A549 (cell line): ENCODE measurements at regions not wholly inside any gene's neighbourhood (a gene's known extent, or its start where the extent isn't known, plus 50 kb on each side); places are given as distances from the start of the nearest gene placed in this dataset.

ENCODE experiments used
- ATAC-seq, 2 experiments: fragments of 200-7000 bp in 1 of 2; fragments of >200 bp in 1 of 2; cut with Nextera tagmentation in 1 of 2; cut with Tn5 transposase in 1 of 2; 3 replicates each; pipeline versions ENCODE4 v1.8.0 to v1.9.1; 2018 to 2020; ENCODE audit warnings: mild to moderate bottlenecking in 1 of 2, moderate library complexity in 1 of 2
- CTCF ChIA-PET: fragments of 300-600 bp; sonication (Branson Sonifier 250); formaldehyde crosslinking; extraction: SDS; loops from one replicate; lab custom pipeline; 2021; ENCODE audit warnings: antibody characterized with exemption, inconsistent platforms; lab: Yijun Ruan, JAX
- POLR2A ChIA-PET: fragments of 350-600 bp; formaldehyde crosslinking; extraction: SDS; loops from one replicate; lab custom pipeline; 2021; ENCODE audit warnings: antibody characterized with exemption, inconsistent platforms; lab: Yijun Ruan, JAX
- DNase-seq, 2 experiments: peaks; one replicate each; pipeline versions ENCODE4 v3.0.0 to v3.0.0-alpha.2; 2011 to 2016; ENCODE audit warnings: low read depth in 1 of 2, low spot score in 1 of 2
- FAIRE-seq: peaks from 2 replicates; lab custom pipeline; 2011; peaks lifted over from hg19 to GRCh38; lab: Jason Lieb, UNC
- H3K27ac ChIP-seq, 2 experiments: fragments of >200 bp; sonication (Bioruptor Twin); formaldehyde crosslinking; 3 replicates each; pipeline ENCODE4 v1.5.1; 2016 to 2017
- H3K4me1 ChIP-seq: fragments of >200 bp; sonication (Bioruptor Twin); formaldehyde crosslinking; 3 replicates; pipeline ENCODE4 v1.6.1; 2016
- H3K4me2 ChIP-seq: fragments of >200 bp; sonication (Bioruptor Twin); formaldehyde crosslinking; 3 replicates; pipeline ENCODE4 v1.6.1; 2016
- H3K4me3 ChIP-seq: fragments of >200 bp; sonication (Bioruptor Twin); formaldehyde crosslinking; 3 replicates; pipeline ENCODE4 v1.5.1; 2016
- H3K9me3 ChIP-seq: fragments of >200 bp; sonication (Bioruptor Twin); formaldehyde crosslinking; 3 replicates; pipeline ENCODE4 v1.6.1; 2016
- BCL3 ChIP-seq: fragments of >200 bp; sonication (Bioruptor Twin); formaldehyde crosslinking; IDR thresholded peaks from 3 replicates; pipeline ENCODE4 v1.6.1; 2016
- CBX8 ChIP-seq: fragments of 200-600 bp; sonication (generic); IDR thresholded peaks from 2 replicates; pipeline ENCODE4 v1.6.1; 2016
- CEBPB ChIP-seq, 2 experiments: fragments of >200 bp in 1 of 2; sonication (Bioruptor Twin) in 1 of 2; formaldehyde crosslinking in 1 of 2; IDR thresholded peaks; 2 replicates each; pipeline ENCODE4 v1.6.1; 2012 to 2016
- CHD2 ChIP-seq: fragments of 150-350 bp; IDR thresholded peaks from 2 replicates; pipeline ENCODE4 v1.6.1; 2014; ENCODE audit warnings: low read length; ENCODE audit not compliant: partially characterized antibody
- CHD4 ChIP-seq: fragments of 200-600 bp; sonication (generic); IDR thresholded peaks from 2 replicates; pipeline ENCODE4 v1.6.1; 2016; ENCODE audit warnings: antibody characterized with exemption, mild to moderate bottlenecking, borderline replicate concordance
- CTCF ChIP-seq: fragments of >200 bp; sonication (Bioruptor Twin); formaldehyde crosslinking; IDR thresholded peaks from 3 replicates; pipeline ENCODE4 v1.5.1; 2016
- ELK1 ChIP-seq: fragments of 150-350 bp; IDR thresholded peaks from 2 replicates; pipeline ENCODE4 v1.6.1; 2014; ENCODE audit warnings: low read depth, mild to moderate bottlenecking, low read length
- HOXB13 ChIP-seq: fragments of 250-450 bp; sonication (Bioruptor Pico); IDR thresholded peaks from 2 replicates; pipeline ENCODE4 v1.5.0; 2020; ENCODE audit warnings: low read depth, mild to moderate bottlenecking, moderate library complexity
- JUN ChIP-seq, 2 experiments: fragments of >200 bp; sonication (Bioruptor Twin); formaldehyde crosslinking; IDR thresholded peaks; 2 replicates in 1 of 2; 3 replicates in 1 of 2; pipeline ENCODE4 v1.6.1; 2016 to 2017
- JUNB ChIP-seq: fragments of >200 bp; sonication (Bioruptor Twin); formaldehyde crosslinking; IDR thresholded peaks from 2 replicates; pipeline ENCODE4 v1.6.1; 2016
- KDM5A ChIP-seq: fragments of 200-600 bp; sonication (generic); IDR thresholded peaks from 2 replicates; pipeline ENCODE4 v1.6.1; 2016; ENCODE audit warnings: antibody characterized with exemption, mild to moderate bottlenecking
- MAZ ChIP-seq: fragments of 150-350 bp; IDR thresholded peaks from 2 replicates; pipeline ENCODE4 v1.6.1; 2014; ENCODE audit warnings: antibody characterized with exemption, low read depth, low read length, borderline replicate concordance
- MYC ChIP-seq: IDR thresholded peaks from 2 replicates; pipeline ENCODE4 v1.6.1; 2012; ENCODE audit warnings: mild to moderate bottlenecking, inconsistent platforms, low read length, improper control_type of control experiment, borderline replicate concordance
- NPAS2 ChIP-seq: fragments of 250-450 bp; sonication (Bioruptor Pico); IDR thresholded peaks from 2 replicates; pipeline ENCODE4 v1.8.0; 2022; ENCODE audit warnings: mild to moderate bottlenecking, moderate library complexity, borderline replicate concordance
- PBX3 ChIP-seq: IDR thresholded peaks from 2 replicates; pipeline ENCODE4 v1.6.1; 2012
- POLR2A ChIP-seq: IDR thresholded peaks from 2 replicates; pipeline ENCODE4 v1.6.1; 2012; ENCODE audit warnings: mild to moderate bottlenecking, low read length
- RARB ChIP-seq: fragments of 250-450 bp; sonication (Bioruptor Pico); IDR thresholded peaks from 2 replicates; pipeline ENCODE4 v1.8.0; 2021; ENCODE audit warnings: mild to moderate bottlenecking, moderate library complexity
- REST ChIP-seq: fragments of 200-600 bp; sonication (generic); IDR thresholded peaks from 2 replicates; pipeline ENCODE4 v1.6.1; 2016; ENCODE audit warnings: antibody characterized with exemption, mild to moderate bottlenecking, moderate library complexity
- RFX5 ChIP-seq: fragments of 450-650 bp; IDR thresholded peaks from 2 replicates; pipeline ENCODE4 v1.7.1; 2014; ENCODE audit warnings: antibody characterized with exemption, mild to moderate bottlenecking, moderate library complexity
- RNF2 ChIP-seq: fragments of 200-600 bp; sonication (generic); IDR thresholded peaks from 2 replicates; pipeline ENCODE4 v1.6.1; 2016; ENCODE audit warnings: low read depth, mild to moderate bottlenecking, antibody characterized with exemption, moderate library complexity, borderline replicate concordance
- SMC3 ChIP-seq: fragments of >200 bp; sonication (Bioruptor Twin); formaldehyde crosslinking; IDR thresholded peaks from 3 replicates; pipeline ENCODE4 v1.6.1; 2018; ENCODE audit warnings: inconsistent platforms
- TFCP2L1 ChIP-seq: fragments of 250-450 bp; sonication (Bioruptor Pico); IDR thresholded peaks from 2 replicates; pipeline ENCODE4 v1.5.0; 2021; ENCODE audit warnings: mild to moderate bottlenecking
- USF2 ChIP-seq: fragments of 450-650 bp; IDR thresholded peaks from 2 replicates; pipeline ENCODE4 v1.6.1; 2014; ENCODE audit warnings: antibody characterized with exemption
- ZC3H11A ChIP-seq: fragments of 450-650 bp; IDR thresholded peaks from 2 replicates; pipeline ENCODE4 v1.6.1; 2014; ENCODE audit warnings: antibody characterized with exemption, mild to moderate bottlenecking
- ZFP36 ChIP-seq: fragments of 450-650 bp; IDR thresholded peaks from 2 replicates; pipeline ENCODE4 v1.6.1; 2014; ENCODE audit warnings: borderline replicate concordance; ENCODE audit not compliant: partially characterized antibody
- ZNF302 ChIP-seq: fragments of 250-450 bp; sonication (Bioruptor Pico); IDR thresholded peaks from 2 replicates; pipeline ENCODE4 v1.9.0; 2021; ENCODE audit warnings: inconsistent platforms, mild to moderate bottlenecking, moderate library complexity
- WGBS: methylation state at CpG from one replicate; pipeline ENCODE4 v1.1.6; 2017; ENCODE audit errors: missing lambda C conversion rate; 5-methylcytosine and 5-hydroxymethylcytosine counted together

- TF ChIP-seq MAZ (no peak), TFCP2L1 (CRISPR knock-in tag) (no peak), ELK1 (no peak)
Measured at GRCh38 chr22:49046000-49046545, 781.6 kb downstream of the BRD1 start (continued).

GRCh38 chr22:49045276-49045675 is 782.4 kb downstream of the BRD1 start:
- CTCF ChIA-PET, result interaction anchor here (1.0 to 6.6 kb wide), 4 partner anchors 35 to 265 kb away, joined by 3 to 98 read pairs (median 6); no protein-coding TSS in a partner anchor
- POLR2A ChIA-PET, result no interaction called here
- no peak overlapping the region for H3K4me3 ChIP-seq
- FAIRE-seq, result no peak
- no peak overlapping the region for H3K4me2 ChIP-seq
- ATAC-seq, result no peak
- no peak overlapping the region for H3K27ac ChIP-seq
- H3K4me1 ChIP-seq, result no peaks in the 10 kb centered on the region
- no peak for TF ChIP-seq USF2
- no peak for TF ChIP-seq CTCF
- no peak for TF ChIP-seq ZC3H11A
- TF ChIP-seq POLR2A, result no peak
- TF ChIP-seq PBX3, result no peak
- no peak for TF ChIP-seq ZFP36
- TF ChIP-seq JUNB, result no peak
- TF ChIP-seq RFX5, result no peak
- TF ChIP-seq CBX8, result no peak
- TF ChIP-seq, all 56 proteins: peak for 0
- H3K9me3 ChIP-seq, result no peaks in the 10 kb centered on the region
- no peak for DNase-seq
- 17% methylated on average over 12 of the region's 12 CpGs for WGBS

GRCh38 chr22:49044776-49045175 is 782.9 kb downstream of the BRD1 start:
- Histone ChIP-seq H3K4me2 (no peak overlapping the region), H3K4me1 (no peaks in the 10 kb centered on the region), H3K9me3 (no peaks in the 10 kb centered on the region), H3K4me3 (no peak overlapping the region), H3K27ac (no peak overlapping the region)
- ChIA-PET CTCF (interaction anchor here (6.6 kb wide), 1 partner anchor 260 kb away, joined by 98 read pairs; no protein-coding TSS in a partner anchor), POLR2A (no interaction called here)
- ATAC-seq (no peak), FAIRE-seq (no peak), DNase-seq (no peak)
- WGBS, result 63% methylated on average over 1 of the region's 12 CpGs
- TF ChIP-seq RARB, result no peak
- TF ChIP-seq BCL3, result no peak
- TF ChIP-seq ZNF302 (CRISPR knock-in tag), result no peak
- no peak for TF ChIP-seq USF2
- no peak for TF ChIP-seq CEBPB (IDR thresholded peaks at IDR 0.05)
- TF ChIP-seq REST, result no peak
- no peak for TF ChIP-seq KDM5A
- no peak for TF ChIP-seq JUN (IDR thresholded peaks at IDR 0.05)
- no peak for TF ChIP-seq CHD2
- TF ChIP-seq SMC3, result no peak
- TF ChIP-seq CHD4, result no peak
- TF ChIP-seq NPAS2 (CRISPR knock-in tag), result no peak
- no peak for TF ChIP-seq RNF2
- TF ChIP-seq HOXB13 (CRISPR knock-in tag), result no peak
- TF ChIP-seq MYC, result no peak
